SU-DHL-6 (cell line): ENCODE measurements at regions not wholly inside any gene's neighbourhood (a gene's known extent, or its start where the extent isn't known, plus 50 kb on each side); places are given as distances from the start of the nearest gene placed in this dataset.

Source experiments
- H2AFZ ChIP-seq: fragments of 200-600 bp; sonication (generic); 2 replicates; pipeline ENCODE4 v1.6.1; 2014; ENCODE audit warnings: low read depth, mild to moderate bottlenecking, moderate library complexity, mixed read lengths, antibody characterized with exemption, low read length; ENCODE audit not compliant: severe bottlenecking
- H3F3A ChIP-seq: fragments of 200-600 bp; shearing (Covaris generic); 2 replicates; pipeline ENCODE4 v1.6.0; 2016; ENCODE audit warnings: antibody characterized with exemption, mild to moderate bottlenecking; ENCODE audit not compliant: insufficient read depth
- H3K27ac ChIP-seq: fragments of 200-600 bp; sonication (generic); 2 replicates; pipeline ENCODE4 v1.5.1; 2016; ENCODE audit warnings: low read depth, mild to moderate bottlenecking, low read length, moderate library complexity, mixed read lengths
- H3K27me3 ChIP-seq: fragments of 200-600 bp; sonication (generic), shearing (Covaris generic); 2 replicates; pipeline ENCODE4 v1.6.0; 2014; ENCODE audit warnings: mild to moderate bottlenecking, low read length
- H3K36me3 ChIP-seq: fragments of 200-600 bp; sonication (generic); 2 replicates; pipeline ENCODE4 v1.6.1; 2014; ENCODE audit warnings: mild to moderate bottlenecking, low read length, mixed read lengths
- H3K4me2 ChIP-seq: fragments of 300-600, 200-600 bp; shearing (Covaris generic), sonication (generic); 2 replicates; pipeline ENCODE4 v1.6.0; 2014; ENCODE audit warnings: low read length, low read depth, mild to moderate bottlenecking; ENCODE audit not compliant: poor library complexity, severe bottlenecking
- H3K4me3 ChIP-seq: fragments of 200-600 bp; sonication (generic); 2 replicates; pipeline ENCODE4 v1.5.1; 2014; ENCODE audit warnings: antibody characterized with exemption, low read length, mild to moderate bottlenecking, mixed read lengths; ENCODE audit not compliant: insufficient read depth, poor library complexity, severe bottlenecking
- H3K79me2 ChIP-seq: fragments of 200-600 bp; sonication (generic); 2 replicates; pipeline ENCODE4 v1.6.1; 2014; ENCODE audit warnings: mild to moderate bottlenecking, low read length, moderate library complexity; ENCODE audit not compliant: insufficient read depth
- H3K9ac ChIP-seq: fragments of 200-600 bp; sonication (generic); 2 replicates; pipeline ENCODE4 v1.7.0; 2014; ENCODE audit warnings: mild to moderate bottlenecking, low read length
- H3K9me2 ChIP-seq: fragments of 200-600 bp; sonication (generic); replicated peaks from 2 replicates; pipeline ENCODE4 v1.6.1; 2014; ENCODE audit warnings: low read length; ENCODE audit not compliant: insufficient read depth
- H3K9me3 ChIP-seq: fragments of 200-600 bp; sonication (generic); 2 replicates; pipeline ENCODE4 v1.6.1; 2014; ENCODE audit warnings: low read length, mixed read lengths; ENCODE audit not compliant: insufficient read depth
- H4K20me1 ChIP-seq: fragments of 200-600 bp; sonication (generic); 2 replicates; pipeline ENCODE4 v1.6.1; 2014; ENCODE audit warnings: low read depth, mild to moderate bottlenecking, antibody characterized with exemption, low read length, moderate library complexity, mixed read lengths
- EZH2phosphoT487 ChIP-seq: fragments of 200-600 bp; sonication (generic), shearing (Covaris generic); conservative IDR thresholded peaks from 2 replicates; pipeline ENCODE4 v1.6.1; 2018; ENCODE audit warnings: mild to moderate bottlenecking, antibody characterized with exemption, low read length, moderate library complexity, mixed read lengths
- TF ChIP-seq, protein P1 (sequence below): fragments of 200-600 bp; sonication (generic); IDR thresholded peaks from one replicate; pipeline ENCODE4 v1.5.1; 2017; ENCODE audit warnings: antibody characterized with exemption, mild to moderate bottlenecking, low read length, moderate library complexity; ENCODE audit not compliant: insufficient read depth, poor library complexity, severe bottlenecking

DNA sequence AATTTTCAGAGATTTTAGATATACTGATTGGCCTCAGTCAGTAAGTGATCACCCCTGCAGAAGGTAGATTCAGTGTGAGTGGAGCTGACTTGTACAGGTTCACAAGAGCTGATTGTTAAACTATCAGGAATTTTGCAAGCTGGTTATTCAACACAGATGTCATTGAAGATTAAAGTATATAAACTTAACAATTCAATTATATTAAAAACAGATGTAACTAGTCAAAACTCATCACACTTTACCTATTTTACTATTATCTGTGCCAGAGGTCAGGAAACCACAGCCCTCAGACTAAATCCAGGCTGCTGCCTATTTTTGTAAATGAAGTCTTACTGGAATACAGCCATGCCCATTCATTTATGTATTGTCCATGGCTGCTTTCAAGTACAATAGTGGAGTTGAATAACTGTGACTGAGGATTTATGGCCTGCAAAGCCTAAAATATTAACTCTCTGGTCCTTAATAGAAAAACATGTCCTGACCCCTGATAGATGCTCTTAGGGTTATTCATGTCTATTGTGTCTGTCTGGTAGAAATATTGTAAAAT, 429.3 kb upstream of the PDZRN3 start:
- Histone ChIP-seq H3K27ac (no peak overlapping the region), H4K20me1 (no peaks in the 10 kb centered on the region), H3F3A (no peaks in the 10 kb centered on the region), H3K9me3 (no peaks in the 10 kb centered on the region; the same call in 1 of the 2 replicates), H3K4me3 (no peak overlapping the region), H3K4me2 (no peak overlapping the region), H2AFZ (no peak overlapping the region), H3K27me3 (no peaks in the 10 kb centered on the region), H3K9ac (no peak overlapping the region), H3K9me2 (no peaks in the 10 kb centered on the region), H3K79me2 (no peaks in the 10 kb centered on the region), H3K36me3 (no peaks in the 10 kb centered on the region)
- TF ChIP-seq, protein P1, sequence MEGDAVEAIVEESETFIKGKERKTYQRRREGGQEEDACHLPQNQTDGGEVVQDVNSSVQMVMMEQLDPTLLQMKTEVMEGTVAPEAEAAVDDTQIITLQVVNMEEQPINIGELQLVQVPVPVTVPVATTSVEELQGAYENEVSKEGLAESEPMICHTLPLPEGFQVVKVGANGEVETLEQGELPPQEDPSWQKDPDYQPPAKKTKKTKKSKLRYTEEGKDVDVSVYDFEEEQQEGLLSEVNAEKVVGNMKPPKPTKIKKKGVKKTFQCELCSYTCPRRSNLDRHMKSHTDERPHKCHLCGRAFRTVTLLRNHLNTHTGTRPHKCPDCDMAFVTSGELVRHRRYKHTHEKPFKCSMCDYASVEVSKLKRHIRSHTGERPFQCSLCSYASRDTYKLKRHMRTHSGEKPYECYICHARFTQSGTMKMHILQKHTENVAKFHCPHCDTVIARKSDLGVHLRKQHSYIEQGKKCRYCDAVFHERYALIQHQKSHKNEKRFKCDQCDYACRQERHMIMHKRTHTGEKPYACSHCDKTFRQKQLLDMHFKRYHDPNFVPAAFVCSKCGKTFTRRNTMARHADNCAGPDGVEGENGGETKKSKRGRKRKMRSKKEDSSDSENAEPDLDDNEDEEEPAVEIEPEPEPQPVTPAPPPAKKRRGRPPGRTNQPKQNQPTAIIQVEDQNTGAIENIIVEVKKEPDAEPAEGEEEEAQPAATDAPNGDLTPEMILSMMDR, result no peak
- no peak for TF ChIP-seq EZH2phosphoT487

DNA sequence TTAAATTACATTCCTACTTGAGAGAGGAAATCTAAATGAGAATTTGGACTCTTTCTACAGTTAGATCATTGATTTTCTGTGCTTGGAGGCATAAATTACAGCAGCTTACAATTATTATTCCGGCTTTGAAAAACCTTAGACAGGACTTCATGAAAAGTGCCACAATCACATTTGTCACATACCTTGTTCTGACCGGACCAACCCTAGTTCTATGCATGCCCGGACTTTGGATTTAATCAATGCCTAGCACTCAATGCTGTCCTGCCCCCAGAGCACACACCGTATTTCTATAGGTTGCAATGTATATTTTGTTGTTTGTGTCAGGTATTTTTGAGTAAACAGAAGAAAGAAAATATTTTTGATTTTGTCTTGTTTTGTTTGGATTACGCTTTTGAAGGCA, 424.7 kb upstream of the PDZRN3 start:
- H3K9me3 ChIP-seq, result no peaks in the 10 kb centered on the region
- H2AFZ ChIP-seq, result no peak overlapping the region
- no peak overlapping the region for H3K4me3 ChIP-seq
- H3K79me2 ChIP-seq, result no peaks in the 10 kb centered on the region
- no peaks in the 10 kb centered on the region for H3K9me2 ChIP-seq
- no peaks in the 10 kb centered on the region for H3F3A ChIP-seq
- no peaks in the 10 kb centered on the region for H3K27me3 ChIP-seq
- no peak overlapping the region for H3K27ac ChIP-seq
- no peak overlapping the region for H3K4me2 ChIP-seq
- no peak overlapping the region for H3K9ac ChIP-seq
- H4K20me1 ChIP-seq, result no peaks in the 10 kb centered on the region
- H3K36me3 ChIP-seq, result no peaks in the 10 kb centered on the region
- TF ChIP-seq EZH2phosphoT487, result no peak
- TF ChIP-seq, protein P1, result no peak

DNA sequence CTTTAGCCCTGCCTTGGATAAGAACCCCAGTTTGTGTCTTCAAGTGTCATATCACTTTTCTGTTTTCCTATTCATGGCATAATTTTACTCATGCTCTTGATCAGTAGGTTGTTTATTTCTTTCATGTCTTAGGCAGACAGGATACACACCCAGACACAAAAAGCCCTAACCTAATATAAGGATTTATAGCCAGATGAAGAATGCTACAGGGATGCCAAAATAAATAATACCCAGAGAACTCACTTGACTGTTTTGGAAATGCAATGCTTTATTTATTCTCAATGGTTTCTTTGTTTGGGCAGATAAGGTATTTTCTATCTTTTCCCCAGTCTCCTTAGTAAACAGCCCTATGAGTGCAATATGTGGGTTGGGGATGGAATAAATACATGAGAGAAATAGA, 424.0 kb upstream of the PDZRN3 start:
- H3F3A ChIP-seq, result no peaks in the 10 kb centered on the region
- H3K27me3 ChIP-seq, result no peaks in the 10 kb centered on the region
- no peaks in the 10 kb centered on the region for H3K36me3 ChIP-seq
- no peak overlapping the region for H3K9ac ChIP-seq
- H3K4me2 ChIP-seq, result no peak overlapping the region
- H3K9me2 ChIP-seq, result no peaks in the 10 kb centered on the region
- no peaks in the 10 kb centered on the region for H3K9me3 ChIP-seq
- no peaks in the 10 kb centered on the region for H3K79me2 ChIP-seq
- H4K20me1 ChIP-seq, result no peaks in the 10 kb centered on the region
- no peak overlapping the region for H3K27ac ChIP-seq
- H2AFZ ChIP-seq, result no peak overlapping the region
- no peak overlapping the region for H3K4me3 ChIP-seq
- TF ChIP-seq, protein P1, result no peak
- no peak for TF ChIP-seq EZH2phosphoT487
